ENCODE measurements at regions not wholly inside any gene's neighbourhood (a gene's known extent, or its start where the extent isn't known, plus 50 kb on each side); places are given as distances from the start of the nearest gene placed in this dataset.
"Not testable (repeated sequence)": the region's sequence is repeated elsewhere in the genome, so short reads cannot be mapped to it uniquely, and the experiment has no call there.

- ChIA-PET POLR2A (no interaction called here), CTCF (no interaction called here)
Observed at GRCh38 chr11:42407341-42407740, 904.5 kb upstream of the API5 start.

GRCh38 chr11:42410251-42410955 lies 901.4 kb upstream of the API5 start:
- POLR2A ChIA-PET: no interaction called here
- CTCF ChIA-PET: no interaction called here

- ChIA-PET POLR2A (no interaction called here), CTCF (no interaction called here)
Observed at GRCh38 chr11:42412590-42412989, 899.2 kb upstream of the API5 start.

- ChIA-PET POLR2A (no interaction called here), CTCF (no interaction called here)
Observed at GRCh38 chr11:42417691-42418090, 894.1 kb upstream of the API5 start.

GRCh38 chr11:42422090-42422489 lies 889.7 kb upstream of the API5 start:
- ChIA-PET POLR2A (no interaction called here), CTCF (no interaction called here)

GRCh38 chr11:42434911-42435310 lies 876.9 kb upstream of the API5 start:
- CTCF ChIA-PET, POLR2A ChIA-PET: not testable (repeated sequence)

GRCh38 chr11:42444406-42444805 lies 867.4 kb upstream of the API5 start:
- CTCF ChIA-PET: no interaction called here
- POLR2A ChIA-PET: no interaction called here

GRCh38 chr11:42462558-42463310 lies 849.1 kb upstream of the API5 start:
- CTCF ChIA-PET: no interaction called here
- POLR2A ChIA-PET: no interaction called here

GRCh38 chr11:42465623-42466022 lies 846.2 kb upstream of the API5 start:
- POLR2A ChIA-PET: no interaction called here
- CTCF ChIA-PET: no interaction called here

GRCh38 chr11:42473106-42473505 lies 838.7 kb upstream of the API5 start:
- ChIA-PET CTCF (no interaction called here), POLR2A (no interaction called here)

GRCh38 chr11:42482822-42483221 lies 829.0 kb upstream of the API5 start:
- POLR2A ChIA-PET: no interaction called here
- CTCF ChIA-PET: no interaction called here

GRCh38 chr11:42490506-42490905 lies 821.3 kb upstream of the API5 start:
- CTCF ChIA-PET: no interaction called here
- POLR2A ChIA-PET: no interaction called here

- POLR2A ChIA-PET: no interaction called here
- CTCF ChIA-PET: no interaction called here
Observed at GRCh38 chr11:42494459-42494858, 817.3 kb upstream of the API5 start.

GRCh38 chr11:42498971-42499370 lies 812.8 kb upstream of the API5 start:
- POLR2A ChIA-PET: no interaction called here

GRCh38 chr11:42502151-42502550 lies 809.6 kb upstream of the API5 start:
- CTCF ChIA-PET: no interaction called here
- POLR2A ChIA-PET: no interaction called here

More at GRCh38 chr11:42498971-42499370, 812.8 kb upstream of the API5 start:
- CTCF ChIA-PET: no interaction called here

GRCh38 chr11:42521994-42522393 lies 789.8 kb upstream of the API5 start:
- POLR2A ChIA-PET: no interaction called here
- CTCF ChIA-PET: no interaction called here

- ChIA-PET POLR2A (no interaction called here), CTCF (no interaction called here)
Observed at GRCh38 chr11:42524534-42525227, 787.1 kb upstream of the API5 start.

- ChIA-PET POLR2A (no interaction called here), CTCF (no interaction called here)
Observed at GRCh38 chr11:42526426-42526825, 785.4 kb upstream of the API5 start.

GRCh38 chr11:42528471-42528870 lies 783.3 kb upstream of the API5 start:
- CTCF ChIA-PET: no interaction called here
- POLR2A ChIA-PET: no interaction called here

- CTCF ChIA-PET: no interaction called here
- POLR2A ChIA-PET: no interaction called here
Observed at GRCh38 chr11:42528911-42529310, 782.9 kb upstream of the API5 start.

- ChIA-PET POLR2A (no interaction called here), CTCF (no interaction called here)
Observed at GRCh38 chr11:42536611-42537360, 775.0 kb upstream of the API5 start.
